Fibroblast of lung (primary cell): ENCODE measurements at regions not wholly inside any gene's neighbourhood (a gene's known extent, or its start where the extent isn't known, plus 50 kb on each side); places are given as distances from the start of the nearest gene placed in this dataset.

ENCODE experiments used
- DNase-seq, 2 donors: peaks; one replicate each; pipeline versions ENCODE4 v3.0.0 to v3.0.0-alpha.2; 2010; ENCODE audit warnings: low read depth in 2 of 2
- H2AFZ ChIP-seq: 2 replicates; pipeline ENCODE4 v1.5.1; 2012; ENCODE audit warnings: low read length, control low read depth, inconsistent platforms
- H3K27ac ChIP-seq: 2 replicates; pipeline ENCODE4 v1.5.1; 2011; ENCODE audit warnings: low read length, control low read depth; ENCODE audit not compliant: insufficient read depth
- H3K27me3 ChIP-seq: 2 replicates; pipeline ENCODE4 v1.5.1; 2011; ENCODE audit warnings: mild to moderate bottlenecking, low read length; ENCODE audit not compliant: control insufficient read depth, insufficient read depth
- H3K36me3 ChIP-seq: 2 replicates; pipeline ENCODE4 v1.5.1; 2011; ENCODE audit warnings: low read length; ENCODE audit not compliant: control insufficient read depth, insufficient read depth
- H3K4me1 ChIP-seq: 2 replicates; pipeline ENCODE4 v1.5.1; 2011; ENCODE audit warnings: low read length; ENCODE audit not compliant: control insufficient read depth, insufficient read depth; ENCODE audit errors: extremely low read depth
- H3K4me2 ChIP-seq: 2 replicates; pipeline ENCODE4 v1.5.1; 2011; ENCODE audit warnings: low read length, control low read depth; ENCODE audit not compliant: insufficient read depth; ENCODE audit errors: extremely low read depth
- H3K4me3 ChIP-seq, 4 experiments: fragments of 200-600 bp in 1 of 4; sonication (generic) in 1 of 4; replicated peaks in 1 of 4; 2 replicates each; pipeline ENCODE4 v1.5.1; 2011 to 2016; ENCODE audit warnings: low read length in 4 of 4, low read depth in 3 of 4, mild to moderate bottlenecking in 3 of 4, control low read depth in 2 of 4, inconsistent platforms in 1 of 4, mixed read lengths in 1 of 4; ENCODE audit not compliant: insufficient read depth in 1 of 4; ENCODE audit errors: control extremely low read depth in 1 of 4
- H3K79me2 ChIP-seq: 2 replicates; pipeline ENCODE4 v1.5.1; 2012; ENCODE audit warnings: mild to moderate bottlenecking, low read length, inconsistent platforms; ENCODE audit not compliant: control insufficient read depth, insufficient read depth
- H3K9ac ChIP-seq: 2 replicates; pipeline ENCODE4 v1.5.1; 2011; ENCODE audit warnings: mild to moderate bottlenecking, low read length, control low read depth; ENCODE audit not compliant: insufficient read depth
- H3K9me3 ChIP-seq: 2 replicates; pipeline ENCODE4 v1.5.1; 2012; ENCODE audit warnings: low read depth, low read length; ENCODE audit not compliant: control insufficient read depth, insufficient read depth
- H4K20me1 ChIP-seq: 2 replicates; pipeline ENCODE4 v1.5.1; 2011; ENCODE audit warnings: low read length; ENCODE audit not compliant: control insufficient read depth, insufficient read depth; ENCODE audit errors: extremely low read depth
- EZH2 ChIP-seq: IDR thresholded peaks from 2 replicates; pipeline ENCODE4 v1.5.1; 2012; ENCODE audit warnings: low read length, control low read depth, mild to moderate bottlenecking; ENCODE audit errors: missing control alignments
- TF ChIP-seq, protein P1 (sequence below), 2 donors: IDR thresholded peaks in 1 of 2; conservative IDR thresholded peaks in 1 of 2; 1 replicate in 1 of 2; 2 replicates in 1 of 2; pipeline ENCODE4 v1.5.1; 2011 to 2012; ENCODE audit warnings: low read length in 2 of 2, control low read depth in 1 of 2, inconsistent platforms in 1 of 2, low read depth in 1 of 2, mild to moderate bottlenecking in 1 of 2

DNA sequence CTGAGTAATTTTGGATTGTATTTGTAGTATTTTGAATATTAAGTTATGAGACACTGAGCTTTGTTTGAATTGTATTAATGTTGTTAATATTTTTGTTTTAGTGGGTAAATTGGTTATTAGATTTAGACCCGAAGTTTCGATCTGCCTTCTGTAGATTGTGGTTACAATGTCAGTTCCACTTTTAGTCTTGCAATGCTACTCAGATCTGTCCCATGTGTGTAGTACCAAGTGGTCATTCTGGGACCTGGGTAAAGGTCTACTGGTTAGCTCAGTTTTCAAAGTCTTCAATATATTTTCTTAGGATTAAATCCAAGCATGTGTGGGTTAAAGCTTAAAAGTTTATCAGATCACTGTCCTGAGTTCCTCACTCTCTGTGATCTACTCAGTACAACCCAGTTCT, 346.5 kb upstream of the PROX1 start:
- Histone ChIP-seq H3K27me3 (no peaks in the 10 kb centered on the region), H3K27ac (no peak overlapping the region), H2AFZ (no peak overlapping the region), H3K79me2 (no peaks in the 10 kb centered on the region), H4K20me1 (no peaks in the 10 kb centered on the region), H3K9ac (no peak overlapping the region), H3K4me3 (no peak overlapping the region), H3K4me2 (no peak overlapping the region), H3K9me3 (no peaks in the 10 kb centered on the region), H3K36me3 (no peaks in the 10 kb centered on the region), H3K4me1 (no peaks in the 10 kb centered on the region)
- DNase-seq: no peak
- TF ChIP-seq, protein P1, sequence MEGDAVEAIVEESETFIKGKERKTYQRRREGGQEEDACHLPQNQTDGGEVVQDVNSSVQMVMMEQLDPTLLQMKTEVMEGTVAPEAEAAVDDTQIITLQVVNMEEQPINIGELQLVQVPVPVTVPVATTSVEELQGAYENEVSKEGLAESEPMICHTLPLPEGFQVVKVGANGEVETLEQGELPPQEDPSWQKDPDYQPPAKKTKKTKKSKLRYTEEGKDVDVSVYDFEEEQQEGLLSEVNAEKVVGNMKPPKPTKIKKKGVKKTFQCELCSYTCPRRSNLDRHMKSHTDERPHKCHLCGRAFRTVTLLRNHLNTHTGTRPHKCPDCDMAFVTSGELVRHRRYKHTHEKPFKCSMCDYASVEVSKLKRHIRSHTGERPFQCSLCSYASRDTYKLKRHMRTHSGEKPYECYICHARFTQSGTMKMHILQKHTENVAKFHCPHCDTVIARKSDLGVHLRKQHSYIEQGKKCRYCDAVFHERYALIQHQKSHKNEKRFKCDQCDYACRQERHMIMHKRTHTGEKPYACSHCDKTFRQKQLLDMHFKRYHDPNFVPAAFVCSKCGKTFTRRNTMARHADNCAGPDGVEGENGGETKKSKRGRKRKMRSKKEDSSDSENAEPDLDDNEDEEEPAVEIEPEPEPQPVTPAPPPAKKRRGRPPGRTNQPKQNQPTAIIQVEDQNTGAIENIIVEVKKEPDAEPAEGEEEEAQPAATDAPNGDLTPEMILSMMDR (conservative IDR thresholded peaks at IDR 0.05 in 1 of 2, IDR thresholded peaks at IDR 0.05 in 1 of 2; ENCODE audit: low read depth in 1 of 2, low read length in 2 of 2): no peak
- TF ChIP-seq EZH2: no peak

DNA sequence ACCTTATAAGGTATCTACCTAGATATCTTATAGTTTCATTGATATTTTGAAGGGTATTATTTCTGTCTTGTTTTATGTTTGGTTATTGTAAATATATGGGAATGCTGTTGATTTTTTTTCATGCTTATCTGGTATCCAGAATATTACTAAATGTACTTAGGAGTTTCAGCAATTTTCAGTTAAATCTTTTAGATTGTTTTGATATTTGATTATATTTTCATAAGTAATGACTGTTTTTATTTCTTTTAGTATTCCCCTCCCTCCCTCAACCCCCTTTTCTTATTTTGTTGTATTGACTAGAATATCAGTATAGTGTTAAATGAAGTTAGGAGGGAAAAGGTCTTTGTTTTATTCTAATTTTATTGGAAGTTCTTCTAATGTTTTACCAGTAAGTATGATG, 344.4 kb upstream of the PROX1 start:
- H3K4me2 ChIP-seq: no peak overlapping the region
- no peak overlapping the region for H3K27ac ChIP-seq
- no peaks in the 10 kb centered on the region for H3K27me3 ChIP-seq
- TF ChIP-seq EZH2: no peak
- TF ChIP-seq, protein P1 (conservative IDR thresholded peaks at IDR 0.05 in 1 of 2, IDR thresholded peaks at IDR 0.05 in 1 of 2; ENCODE audit: low read depth in 1 of 2, low read length in 2 of 2): no peak
- no peak overlapping the region for H3K9ac ChIP-seq
- H2AFZ ChIP-seq: no peak overlapping the region
- no peak overlapping the region for H3K4me3 ChIP-seq
- no peaks in the 10 kb centered on the region for H3K4me1 ChIP-seq
- H3K36me3 ChIP-seq: no peaks in the 10 kb centered on the region
- no peaks in the 10 kb centered on the region for H4K20me1 ChIP-seq
- no peaks in the 10 kb centered on the region for H3K79me2 ChIP-seq
- DNase-seq: no peak
- H3K9me3 ChIP-seq: no peaks in the 10 kb centered on the region

DNA sequence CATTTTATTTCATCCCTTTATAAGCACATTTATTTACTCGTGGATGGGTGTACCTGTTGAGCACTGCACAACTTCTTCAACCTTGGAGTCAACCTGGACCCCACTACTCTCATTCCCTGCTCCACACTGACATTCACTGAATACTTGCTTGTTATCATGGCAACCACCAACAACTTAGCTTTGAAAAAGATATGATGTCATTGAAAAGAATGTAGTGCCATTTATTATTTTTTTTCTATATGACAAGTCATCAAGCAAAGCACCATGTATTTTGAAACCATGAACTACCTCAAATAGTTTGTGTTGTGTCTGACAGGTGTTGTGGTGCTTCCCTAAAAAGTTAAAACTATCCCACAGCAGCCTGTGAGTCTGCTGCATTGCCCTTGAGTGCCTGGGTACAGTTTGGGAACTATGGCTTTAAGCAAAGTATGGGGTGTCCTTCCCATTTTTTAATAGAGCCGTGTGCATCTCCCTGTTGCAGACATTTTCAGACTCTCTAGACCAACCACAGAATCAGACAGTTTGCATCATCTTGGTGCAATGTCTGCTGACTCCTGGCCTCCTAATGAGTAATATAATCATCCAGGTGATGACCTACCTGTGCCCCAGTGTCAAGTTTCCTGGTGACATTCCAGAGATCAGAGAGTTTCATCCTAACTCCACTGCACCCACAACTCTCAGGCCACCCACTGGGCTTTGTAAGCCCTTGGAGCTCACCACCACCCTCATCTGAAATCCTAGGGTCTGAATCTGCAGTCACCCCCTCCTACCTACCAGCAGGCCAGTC, 339.7 kb upstream of the PROX1 start:
- Histone ChIP-seq H3K9me3 (no peaks in the 10 kb centered on the region), H3K79me2 (no peaks in the 10 kb centered on the region), H4K20me1 (no peaks in the 10 kb centered on the region), H3K36me3 (no peaks in the 10 kb centered on the region), H3K27me3 (no peaks in the 10 kb centered on the region), H3K4me2 (no peak overlapping the region), H3K9ac (no peak overlapping the region), H3K4me1 (no peaks in the 10 kb centered on the region), H2AFZ (no peak overlapping the region), H3K27ac (no peak overlapping the region), H3K4me3 (no peak overlapping the region)
- no peak for TF ChIP-seq EZH2
- TF ChIP-seq, protein P1 (conservative IDR thresholded peaks at IDR 0.05 in 1 of 2, IDR thresholded peaks at IDR 0.05 in 1 of 2; ENCODE audit: low read depth in 1 of 2, low read length in 2 of 2): no peak
- no peak for DNase-seq
